Thyroid gland (tissue), 4 donors: ENCODE measurements at regions not wholly inside any gene's neighbourhood (a gene's known extent, or its start where the extent isn't known, plus 50 kb on each side); places are given as distances from the start of the nearest gene placed in this dataset.

Experiments used
- DNase-seq, 2 donors: peaks; one replicate each; pipeline ENCODE4 v3.0.0-alpha.2; 2019
- H3K27ac ChIP-seq, 3 donors: fragments of 200-600 bp; sonication (generic); 1 replicate in 2 of 3; 2 replicates in 1 of 3; pipeline ENCODE4 v1.5.1; 2016 to 2019; ENCODE audit warnings: mild to moderate bottlenecking in 1 of 3, moderate library complexity in 1 of 3
- H3K27me3 ChIP-seq: fragments of 200-600 bp; sonication (generic); one replicate; pipeline ENCODE4 v1.5.1; 2019
- H3K36me3 ChIP-seq, 2 donors: fragments of 200-600 bp; sonication (generic); one replicate each; pipeline ENCODE4 v1.5.1; 2016 to 2019
- H3K4me1 ChIP-seq, 2 donors: fragments of 200-600 bp; sonication (generic); one replicate each; pipeline ENCODE4 v1.5.1; 2017 to 2019
- H3K4me3 ChIP-seq, 3 donors: fragments of 200-600 bp; sonication (generic); replicated peaks in 1 of 3; 1 replicate in 2 of 3; 2 replicates in 1 of 3; pipeline ENCODE4 v1.5.1; 2016; ENCODE audit warnings: mild to moderate bottlenecking in 1 of 3
- H3K9me3 ChIP-seq: fragments of 200-600 bp; sonication (generic); one replicate; pipeline ENCODE4 v1.5.1; 2017
- CTCF ChIP-seq, 6 experiments: fragments of 200-600 bp in 3 of 6; fragments of 450-650 bp in 3 of 6; sonication (generic) in 3 of 6; IDR thresholded peaks; one replicate each; pipeline ENCODE4 v1.5.1; 2016 to 2019; ENCODE audit warnings: antibody characterized with exemption in 6 of 6, mild to moderate bottlenecking in 2 of 6, inconsistent platforms in 1 of 6, moderate library complexity in 1 of 6
- POLR2A ChIP-seq, 2 donors: fragments of 450-650 bp; IDR thresholded peaks; one replicate each; pipeline ENCODE4 v1.6.1; 2017; ENCODE audit warnings: antibody characterized with exemption in 2 of 2, mild to moderate bottlenecking in 2 of 2, moderate library complexity in 1 of 2
- WGBS, 2 donors: methylation state at CpG; one replicate each; pipeline ENCODE4 v1.1.5; 2017; 5-methylcytosine and 5-hydroxymethylcytosine counted together
- intact Hi-C: fragments of 100-400 bp; cut with DNase I; formaldehyde crosslinking; loops from one replicate; pipeline ENCODE4 v1.15.1; 2023

- Histone ChIP-seq H3K9me3 (no peaks in the 10 kb centered on the region), H3K27me3 (no peaks in the 10 kb centered on the region), H3K4me1 (no peaks in the 10 kb centered on the region), H3K4me3 (no peak overlapping the region), H3K27ac (no peak overlapping the region), H3K36me3 (no peaks in the 10 kb centered on the region)
- TF ChIP-seq POLR2A (IDR thresholded peaks at IDR 0.05) (no peak), CTCF (IDR thresholded peaks at IDR 0.05) (no peak)
- 31 to 46% methylated on average over 5 of the region's 5 CpGs for WGBS, 2 donors
- intact Hi-C loops = no loop called here
- no peak for DNase-seq
Measured at GRCh38 chr20:56945057-56945456, 316.0 kb downstream of the TFAP2C start.

- Histone ChIP-seq H3K27me3 (no peaks in the 10 kb centered on the region), H3K4me3 (no peak overlapping the region), H3K9me3 (no peaks in the 10 kb centered on the region), H3K4me1 (no peaks in the 10 kb centered on the region), H3K27ac (no peak overlapping the region), H3K36me3 (no peaks in the 10 kb centered on the region)
- no peak for DNase-seq
- intact Hi-C loops = no loop called here
- TF ChIP-seq POLR2A (IDR thresholded peaks at IDR 0.05) (no peak), CTCF (IDR thresholded peaks at IDR 0.05) (no peak)
- WGBS, 2 donors = 89 to 92% methylated on average over 5 of the region's 5 CpGs
Measured at GRCh38 chr20:56945901-56946300, 316.8 kb downstream of the TFAP2C start.

- no peak overlapping the region for H3K4me3 ChIP-seq
- TF ChIP-seq POLR2A (IDR thresholded peaks at IDR 0.05) = no peak
- no peak for TF ChIP-seq CTCF (IDR thresholded peaks at IDR 0.05)
- H3K4me1 ChIP-seq = no peaks in the 10 kb centered on the region
- H3K27me3 ChIP-seq = no peaks in the 10 kb centered on the region
- H3K9me3 ChIP-seq = no peaks in the 10 kb centered on the region
- no peaks in the 10 kb centered on the region for H3K36me3 ChIP-seq
- intact Hi-C loops = no loop called here
- no peak overlapping the region for H3K27ac ChIP-seq
- 74 to 75% methylated on average over 4 to 6 of the region's 6 CpGs for WGBS, 2 donors
- no peak for DNase-seq
Measured at GRCh38 chr20:56949318-56949717, 317.1 kb downstream of the BMP7 start.

GRCh38 chr20:56952258-56953047 lies 314.0 kb downstream of the BMP7 start:
- 64 to 72% methylated on average over 19 of the region's 19 CpGs for WGBS, 2 donors
- intact Hi-C loops = no loop called here

More at GRCh38 chr20:56952258-56953047, 314.0 kb downstream of the BMP7 start:
- TF ChIP-seq CTCF (IDR thresholded peaks at IDR 0.05) (no peak), POLR2A (IDR thresholded peaks at IDR 0.05) (no peak)
- Histone ChIP-seq H3K36me3 (no peaks in the 10 kb centered on the region), H3K27me3 (no peaks in the 10 kb centered on the region), H3K27ac (no peak overlapping the region), H3K4me3 (no peak overlapping the region), H3K4me1 (no peaks in the 10 kb centered on the region), H3K9me3 (no peaks in the 10 kb centered on the region)
- no peak for DNase-seq
